NOMO-1 treated with DMSO at 0.1 percent for 48 hours (cell line): ENCODE measurements at regions not wholly inside any gene's neighbourhood (a gene's known extent, or its start where the extent isn't known, plus 50 kb on each side); places are given as distances from the start of the nearest gene placed in this dataset.
"Not testable (repeated sequence)": the region's sequence is repeated elsewhere in the genome, so short reads cannot be mapped to it uniquely, and the experiment has no call there.

Experiments used
- DNase-seq: peaks from one replicate; lab custom pipeline; 2025; ENCODE audit not compliant: unreplicated experiment; lab: John Stamatoyannopoulos, UW

- not testable (repeated sequence) for DNase-seq
Measured at GRCh38 chr15:20244792-20245191, 296.8 kb downstream of the GOLGA6L6 start.

- DNase-seq = not testable (repeated sequence)
Measured at GRCh38 chr15:20243486-20244240, 297.9 kb downstream of the GOLGA6L6 start.

GRCh38 chr15:20240366-20240917 is 301.2 kb downstream of the GOLGA6L6 start:
- DNase-seq = not testable (repeated sequence)

GRCh38 chr15:20239186-20239585 is 302.4 kb downstream of the GOLGA6L6 start:
- DNase-seq = not testable (repeated sequence)

- DNase-seq = not testable (repeated sequence)
Measured at GRCh38 chr15:20237256-20238020, 304.2 kb downstream of the GOLGA6L6 start.

- DNase-seq = not testable (repeated sequence)
Measured at GRCh38 chr15:20235728-20236127, 305.9 kb downstream of the GOLGA6L6 start.

- not testable (repeated sequence) for DNase-seq
Measured at GRCh38 chr15:20234006-20234540, 307.5 kb downstream of the GOLGA6L6 start.

- not testable (repeated sequence) for DNase-seq
Measured at GRCh38 chr15:20232457-20232856, 309.1 kb downstream of the GOLGA6L6 start.

- not testable (repeated sequence) for DNase-seq
Measured at GRCh38 chr15:20230656-20231055, 310.9 kb downstream of the GOLGA6L6 start.

GRCh38 chr15:20228791-20229190 is 312.8 kb downstream of the GOLGA6L6 start:
- DNase-seq = not testable (repeated sequence)

- not testable (repeated sequence) for DNase-seq
Measured at GRCh38 chr15:20227119-20227853, 314.3 kb downstream of the GOLGA6L6 start.

GRCh38 chr15:20226531-20226930 is 315.1 kb downstream of the GOLGA6L6 start:
- DNase-seq = not testable (repeated sequence)

GRCh38 chr15:20221063-20221462 is 320.5 kb downstream of the GOLGA6L6 start:
- DNase-seq = not testable (repeated sequence)

GRCh38 chr15:20219171-20219570 is 322.4 kb downstream of the GOLGA6L6 start:
- DNase-seq = not testable (repeated sequence)

- not testable (repeated sequence) for DNase-seq
Measured at GRCh38 chr15:20215700-20216099, 325.9 kb downstream of the GOLGA6L6 start.

GRCh38 chr15:20214101-20214500 is 327.5 kb downstream of the GOLGA6L6 start:
- not testable (repeated sequence) for DNase-seq

- DNase-seq = not testable (repeated sequence)
Measured at GRCh38 chr15:20211508-20211907, 330.1 kb downstream of the GOLGA6L6 start.

GRCh38 chr15:20209973-20210372 is 331.6 kb downstream of the GOLGA6L6 start:
- DNase-seq = not testable (repeated sequence)

- DNase-seq = not testable (repeated sequence)
Measured at GRCh38 chr15:20207607-20208006, 334.0 kb downstream of the GOLGA6L6 start.

GRCh38 chr15:20207198-20207597 is 334.4 kb downstream of the GOLGA6L6 start:
- not testable (repeated sequence) for DNase-seq
